ENCODE measurements at regions not wholly inside any gene's neighbourhood (a gene's known extent, or its start where the extent isn't known, plus 50 kb on each side); places are given as distances from the start of the nearest gene placed in this dataset.

DNA sequence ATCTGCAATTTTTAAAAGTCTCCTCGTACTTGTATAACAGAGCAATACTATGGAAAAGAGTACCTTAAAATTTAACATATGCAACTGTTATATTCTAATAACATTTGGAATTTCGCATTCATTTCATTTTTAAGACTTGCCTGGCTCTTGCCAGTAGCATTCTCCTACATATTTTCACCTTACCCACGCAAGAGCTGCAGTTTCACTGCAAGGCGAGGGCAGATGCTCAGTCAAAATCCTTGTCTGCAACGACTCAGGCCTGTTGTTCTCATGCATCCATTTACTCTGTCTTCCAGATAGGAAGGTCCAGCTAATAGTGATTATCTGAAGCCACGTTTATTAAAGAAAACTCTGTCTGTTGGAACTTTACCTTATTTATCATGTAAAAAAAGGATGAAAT, 227.0 kb upstream of the RFC3 start:
- DNase-seq, result no peak
- H3K36me3 ChIP-seq, result no peaks in the 10 kb centered on the region
- H3K4me3 ChIP-seq, result no peak overlapping the region
- no peaks in the 10 kb centered on the region for H3K4me1 ChIP-seq
- no peaks in the 10 kb centered on the region for H3K9me3 ChIP-seq
- no peak overlapping the region for H3K27ac ChIP-seq
- no peaks in the 10 kb centered on the region for H3K27me3 ChIP-seq
- intact Hi-C loops (cut with DNase I; ENCODE audit: low total_unique reads), result no loop called here
- no peak for TF ChIP-seq POLR2A (IDR thresholded peaks at IDR 0.05)
- TF ChIP-seq, protein P1, sequence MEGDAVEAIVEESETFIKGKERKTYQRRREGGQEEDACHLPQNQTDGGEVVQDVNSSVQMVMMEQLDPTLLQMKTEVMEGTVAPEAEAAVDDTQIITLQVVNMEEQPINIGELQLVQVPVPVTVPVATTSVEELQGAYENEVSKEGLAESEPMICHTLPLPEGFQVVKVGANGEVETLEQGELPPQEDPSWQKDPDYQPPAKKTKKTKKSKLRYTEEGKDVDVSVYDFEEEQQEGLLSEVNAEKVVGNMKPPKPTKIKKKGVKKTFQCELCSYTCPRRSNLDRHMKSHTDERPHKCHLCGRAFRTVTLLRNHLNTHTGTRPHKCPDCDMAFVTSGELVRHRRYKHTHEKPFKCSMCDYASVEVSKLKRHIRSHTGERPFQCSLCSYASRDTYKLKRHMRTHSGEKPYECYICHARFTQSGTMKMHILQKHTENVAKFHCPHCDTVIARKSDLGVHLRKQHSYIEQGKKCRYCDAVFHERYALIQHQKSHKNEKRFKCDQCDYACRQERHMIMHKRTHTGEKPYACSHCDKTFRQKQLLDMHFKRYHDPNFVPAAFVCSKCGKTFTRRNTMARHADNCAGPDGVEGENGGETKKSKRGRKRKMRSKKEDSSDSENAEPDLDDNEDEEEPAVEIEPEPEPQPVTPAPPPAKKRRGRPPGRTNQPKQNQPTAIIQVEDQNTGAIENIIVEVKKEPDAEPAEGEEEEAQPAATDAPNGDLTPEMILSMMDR (IDR thresholded peaks at IDR 0.05), result no peak

DNA sequence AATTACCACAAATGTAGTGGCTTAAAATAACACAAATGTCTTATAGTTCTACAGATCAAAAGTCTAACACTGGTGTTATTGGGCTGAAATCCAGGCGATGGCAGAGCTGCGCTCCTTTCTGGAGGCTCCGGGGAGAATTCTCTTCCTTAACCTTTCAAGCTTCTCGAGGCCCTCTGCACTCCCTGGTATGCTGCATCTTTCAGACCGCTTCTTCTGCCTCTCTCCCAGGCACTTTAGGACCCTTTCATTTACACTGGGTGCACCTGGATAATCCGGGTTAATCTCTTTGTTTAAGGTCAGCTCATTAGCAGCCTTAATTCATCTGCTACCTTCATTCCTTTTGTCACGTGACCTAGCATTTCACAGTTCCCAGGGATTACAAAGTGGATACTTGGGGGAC, 211.3 kb upstream of the RFC3 start:
- H3K4me3 ChIP-seq, result no peak overlapping the region
- H3K27ac ChIP-seq, result no peak overlapping the region
- H3K36me3 ChIP-seq, result no peaks in the 10 kb centered on the region
- no peaks in the 10 kb centered on the region for H3K9me3 ChIP-seq
- no peak for TF ChIP-seq POLR2A (IDR thresholded peaks at IDR 0.05)
- TF ChIP-seq, protein P1 (IDR thresholded peaks at IDR 0.05), result no peak
- no peaks in the 10 kb centered on the region for H3K27me3 ChIP-seq
- intact Hi-C loops (cut with DNase I; ENCODE audit: low total_unique reads), result no loop called here
- no peak for DNase-seq
- H3K4me1 ChIP-seq, result no peaks in the 10 kb centered on the region

DNA sequence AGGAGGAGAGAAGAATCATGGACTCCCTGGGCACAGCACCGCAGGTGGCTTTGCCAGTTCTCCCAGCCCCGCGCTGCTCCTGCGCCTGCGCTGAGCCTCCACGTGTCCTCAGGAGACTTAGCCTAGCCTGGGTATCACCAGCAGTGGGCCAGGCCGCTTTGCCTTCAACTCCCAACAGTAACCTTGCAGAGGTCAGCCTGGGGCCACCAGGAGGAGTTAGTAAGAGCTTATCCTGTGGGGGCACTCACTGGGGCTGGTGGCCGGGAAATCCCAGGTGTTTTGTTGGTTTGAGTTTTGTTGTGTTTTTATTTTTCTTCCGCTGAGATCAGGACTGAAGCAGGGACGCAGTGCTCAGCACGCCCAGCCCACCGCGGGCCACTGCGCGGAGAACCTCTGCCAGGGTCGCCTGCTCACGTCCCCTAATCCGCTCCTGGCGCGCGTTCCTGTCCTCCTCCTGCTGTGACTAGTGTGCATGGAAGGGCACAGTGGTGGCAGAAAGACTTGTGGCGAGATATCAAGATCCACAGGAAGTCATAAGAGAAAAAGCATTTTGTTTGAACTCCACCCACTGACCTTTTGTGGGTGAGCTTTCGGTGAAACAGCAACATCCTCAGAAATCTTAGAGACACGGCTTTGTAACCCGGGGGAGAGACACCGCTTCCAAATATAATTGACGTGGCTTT, 207.4 kb upstream of the RFC3 start:
- Histone ChIP-seq H3K4me1 (no peaks in the 10 kb centered on the region), H3K27ac (peak overlapping the region; percentile 45 to 61), H3K27me3 (no peaks in the 10 kb centered on the region), H3K4me3 (no peak overlapping the region), H3K36me3 (no peaks in the 10 kb centered on the region), H3K9me3 (no peaks in the 10 kb centered on the region)
- intact Hi-C loops (cut with DNase I; ENCODE audit: low total_unique reads), result no loop called here
- TF ChIP-seq POLR2A (IDR thresholded peaks at IDR 0.05), result no peak
- TF ChIP-seq, protein P1 (IDR thresholded peaks at IDR 0.05), result no peak
- no peak for DNase-seq

DNA sequence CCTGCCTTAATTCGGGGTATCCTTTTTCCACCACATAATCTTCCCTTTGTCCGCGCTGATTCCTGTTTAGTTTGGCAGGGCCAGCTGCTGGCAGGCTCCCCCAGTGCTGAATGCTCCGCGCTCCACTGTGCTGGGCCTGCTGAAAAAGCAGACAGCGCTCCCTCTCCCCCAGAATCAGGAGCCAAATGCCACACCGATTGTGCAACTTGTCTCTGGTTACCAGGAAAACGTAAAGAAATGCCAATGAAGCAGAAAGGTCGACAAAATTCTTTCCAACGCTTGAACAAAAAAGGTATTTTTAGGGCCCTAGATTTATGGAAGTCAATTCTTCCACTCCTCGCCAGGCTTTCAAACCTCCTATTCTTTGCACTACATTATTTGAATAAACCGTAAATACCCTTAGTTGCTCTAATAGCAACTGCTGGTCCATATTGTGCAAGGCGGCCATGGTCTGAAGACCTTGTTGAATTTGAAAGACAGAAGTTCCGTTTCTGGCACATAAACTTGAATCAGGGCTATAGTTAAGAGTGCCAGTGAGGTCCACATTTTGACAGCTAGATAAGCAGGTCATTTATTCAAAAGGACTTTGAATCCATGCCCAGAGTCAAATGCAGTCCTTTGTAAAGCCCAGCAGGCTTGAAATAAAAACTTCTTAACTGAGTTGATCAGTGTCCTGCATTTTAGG, 206.7 kb upstream of the RFC3 start:
- intact Hi-C loops (cut with DNase I; ENCODE audit: low total_unique reads), result no loop called here
- H3K36me3 ChIP-seq, result no peaks in the 10 kb centered on the region
- DNase-seq, result peak; percentile 34 to 48
- H3K4me1 ChIP-seq, result no peaks in the 10 kb centered on the region
- no peak overlapping the region for H3K4me3 ChIP-seq
- no peaks in the 10 kb centered on the region for H3K9me3 ChIP-seq
- H3K27ac ChIP-seq, result peak overlapping the region; percentile 45 to 61
- no peak for TF ChIP-seq POLR2A (IDR thresholded peaks at IDR 0.05)
- TF ChIP-seq, protein P1 (IDR thresholded peaks at IDR 0.05), result no peak
- no peaks in the 10 kb centered on the region for H3K27me3 ChIP-seq

Data from uterus (tissue), 3 donors.